Astrocyte of the cerebellum (primary cell): ENCODE measurements at regions not wholly inside any gene's neighbourhood (a gene's known extent, or its start where the extent isn't known, plus 50 kb on each side); places are given as distances from the start of the nearest gene placed in this dataset.

Experiments used
- DNase-seq: peaks from one replicate; pipeline ENCODE4 v3.0.0-alpha.2; 2011; ENCODE audit warnings: low read depth
- H3K4me3 ChIP-seq: 2 replicates; pipeline ENCODE4 v1.5.1; 2011; ENCODE audit warnings: mild to moderate bottlenecking, low read depth, low read length, moderate library complexity
- in situ Hi-C: cut with HindIII; loops from 2 replicates; pipeline ENCODE4 v1.10.0; 2017; ENCODE audit warnings: low sequenced_read_pairs
- TF ChIP-seq, protein P1 (sequence below): IDR thresholded peaks from 2 replicates; pipeline ENCODE4 v1.5.1; 2012; ENCODE audit warnings: low read length, low read depth, moderate library complexity, mild to moderate bottlenecking; ENCODE audit errors: missing control alignments

DNA sequence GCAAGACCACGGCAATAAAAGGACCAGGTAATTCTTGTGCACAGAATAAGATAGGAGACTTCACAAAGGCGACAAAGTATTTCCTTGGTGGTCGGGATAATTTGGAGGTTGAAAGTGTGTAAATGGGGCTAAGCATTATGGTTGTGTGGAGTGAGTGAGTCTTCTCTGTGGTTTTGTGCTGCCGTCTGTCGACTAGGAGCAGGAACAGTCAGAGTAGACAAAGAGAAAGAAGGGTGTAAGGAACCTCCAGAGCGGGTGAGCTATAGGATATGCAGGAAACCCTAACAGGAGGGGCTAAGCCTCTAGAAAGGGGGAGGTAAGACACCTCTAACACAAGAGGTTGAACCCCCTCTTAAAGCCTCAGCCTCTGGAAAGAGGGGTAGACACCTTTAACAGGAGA lies 201.6 kb downstream of the SH2D4B start:
- H3K4me3 ChIP-seq, result no peak overlapping the region
- no peak for DNase-seq
- TF ChIP-seq, protein P1, sequence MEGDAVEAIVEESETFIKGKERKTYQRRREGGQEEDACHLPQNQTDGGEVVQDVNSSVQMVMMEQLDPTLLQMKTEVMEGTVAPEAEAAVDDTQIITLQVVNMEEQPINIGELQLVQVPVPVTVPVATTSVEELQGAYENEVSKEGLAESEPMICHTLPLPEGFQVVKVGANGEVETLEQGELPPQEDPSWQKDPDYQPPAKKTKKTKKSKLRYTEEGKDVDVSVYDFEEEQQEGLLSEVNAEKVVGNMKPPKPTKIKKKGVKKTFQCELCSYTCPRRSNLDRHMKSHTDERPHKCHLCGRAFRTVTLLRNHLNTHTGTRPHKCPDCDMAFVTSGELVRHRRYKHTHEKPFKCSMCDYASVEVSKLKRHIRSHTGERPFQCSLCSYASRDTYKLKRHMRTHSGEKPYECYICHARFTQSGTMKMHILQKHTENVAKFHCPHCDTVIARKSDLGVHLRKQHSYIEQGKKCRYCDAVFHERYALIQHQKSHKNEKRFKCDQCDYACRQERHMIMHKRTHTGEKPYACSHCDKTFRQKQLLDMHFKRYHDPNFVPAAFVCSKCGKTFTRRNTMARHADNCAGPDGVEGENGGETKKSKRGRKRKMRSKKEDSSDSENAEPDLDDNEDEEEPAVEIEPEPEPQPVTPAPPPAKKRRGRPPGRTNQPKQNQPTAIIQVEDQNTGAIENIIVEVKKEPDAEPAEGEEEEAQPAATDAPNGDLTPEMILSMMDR, result no peak
- in situ Hi-C loops, result no loop called here

DNA sequence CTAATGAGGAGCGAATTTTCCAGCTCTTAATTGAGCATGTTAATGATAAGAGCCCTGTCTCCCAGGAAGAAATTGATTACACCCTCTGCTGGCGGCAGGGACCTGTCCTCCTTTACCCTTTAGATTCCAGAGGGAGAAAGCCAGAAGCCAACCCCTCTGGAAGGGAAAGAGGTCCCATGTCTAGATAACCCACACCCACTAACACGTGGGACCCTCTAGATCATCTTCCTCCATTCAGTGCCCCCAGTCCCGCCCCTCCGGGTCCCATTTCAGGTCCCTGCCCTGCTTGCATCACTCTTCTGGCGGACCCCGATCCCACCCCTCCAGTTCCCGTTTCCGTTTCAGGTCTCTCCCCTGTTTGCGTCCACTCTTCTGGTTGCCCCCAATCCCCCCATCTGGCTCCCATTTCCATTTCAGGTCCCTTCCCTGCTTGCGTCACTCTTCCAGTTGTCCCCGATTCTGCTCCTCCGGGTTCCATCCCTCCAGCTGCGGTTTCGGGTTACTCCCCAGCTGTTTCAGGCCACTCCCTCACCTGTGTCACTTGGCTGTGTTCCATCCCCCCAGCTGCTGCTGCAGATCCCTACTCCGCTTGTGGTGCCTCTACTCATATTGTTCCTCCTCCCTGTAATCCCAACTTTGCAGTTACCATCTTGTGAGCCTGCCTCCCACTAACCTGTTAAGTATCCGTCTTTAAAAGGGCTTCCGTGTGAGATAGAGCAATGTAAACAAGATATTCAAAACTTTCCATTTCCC lies 202.4 kb downstream of the SH2D4B start:
- TF ChIP-seq, protein P1, result no peak
- in situ Hi-C loops, result no loop called here
- DNase-seq, result no peak
- H3K4me3 ChIP-seq, result no peak overlapping the region

DNA sequence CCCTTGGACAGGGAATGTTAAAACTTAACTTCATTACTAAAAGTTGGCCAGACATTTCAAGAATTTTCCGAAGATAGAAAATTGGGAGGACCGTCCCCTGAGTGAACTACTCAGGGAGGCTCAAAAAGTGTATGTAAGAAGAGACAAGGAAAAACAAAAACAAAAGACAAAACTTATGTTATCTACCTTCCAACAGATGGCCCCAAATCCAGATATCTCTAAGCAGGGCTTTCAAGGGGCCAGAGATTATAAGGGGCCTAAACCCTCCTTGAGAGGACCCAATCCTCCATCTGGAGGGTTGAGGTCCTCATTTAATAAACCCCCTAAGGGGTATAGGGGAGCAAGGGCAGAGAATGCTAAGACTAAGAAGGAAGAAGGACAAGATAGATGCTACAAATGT lies 203.6 kb downstream of the SH2D4B start:
- TF ChIP-seq, protein P1, result no peak
- in situ Hi-C loops, result no loop called here
- H3K4me3 ChIP-seq, result no peak overlapping the region
- no peak for DNase-seq

DNA sequence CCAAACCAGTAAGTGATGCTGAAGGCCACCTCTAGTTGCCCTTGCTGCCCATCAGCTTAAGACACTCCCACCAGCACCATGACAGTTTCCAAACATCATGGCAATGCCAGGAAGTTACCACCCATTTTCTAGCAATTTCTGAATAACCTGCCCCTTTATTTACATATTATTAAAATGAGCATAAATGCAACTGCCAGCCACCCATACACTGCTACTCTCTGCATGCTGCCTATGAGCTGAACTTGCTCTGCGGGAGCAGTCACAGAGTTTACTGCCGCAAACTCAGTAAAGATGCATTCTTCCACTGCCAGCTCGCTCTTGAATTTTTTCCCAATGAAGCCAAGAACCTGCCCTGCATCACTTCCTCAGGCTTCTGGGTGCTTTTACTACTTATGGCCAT lies 212.6 kb downstream of the SH2D4B start:
- DNase-seq, result no peak
- in situ Hi-C loops, result no loop called here
- TF ChIP-seq, protein P1, result no peak
- no peak overlapping the region for H3K4me3 ChIP-seq

DNA sequence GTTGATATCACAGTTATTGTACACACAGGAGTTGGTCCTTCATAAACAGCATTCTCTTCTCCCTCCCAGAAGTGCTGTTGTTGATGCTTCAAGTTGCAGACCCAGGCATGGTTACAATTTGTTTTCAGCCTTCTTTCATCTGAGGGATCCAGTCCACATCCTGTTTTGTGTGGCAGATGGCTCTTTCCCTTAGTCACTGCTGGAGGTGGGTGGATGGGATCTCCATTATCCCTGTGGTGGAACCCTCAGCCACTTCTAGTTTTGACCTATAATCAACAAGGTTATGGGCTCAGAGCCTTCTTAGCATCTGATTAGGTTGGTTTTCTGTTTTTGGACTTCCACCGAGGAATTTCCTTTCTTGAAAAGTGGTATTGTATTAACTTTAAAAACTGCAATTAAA lies 214.2 kb downstream of the SH2D4B start:
- in situ Hi-C loops, result no loop called here
- H3K4me3 ChIP-seq, result no peak overlapping the region
- DNase-seq, result no peak
- TF ChIP-seq, protein P1, result no peak

DNA sequence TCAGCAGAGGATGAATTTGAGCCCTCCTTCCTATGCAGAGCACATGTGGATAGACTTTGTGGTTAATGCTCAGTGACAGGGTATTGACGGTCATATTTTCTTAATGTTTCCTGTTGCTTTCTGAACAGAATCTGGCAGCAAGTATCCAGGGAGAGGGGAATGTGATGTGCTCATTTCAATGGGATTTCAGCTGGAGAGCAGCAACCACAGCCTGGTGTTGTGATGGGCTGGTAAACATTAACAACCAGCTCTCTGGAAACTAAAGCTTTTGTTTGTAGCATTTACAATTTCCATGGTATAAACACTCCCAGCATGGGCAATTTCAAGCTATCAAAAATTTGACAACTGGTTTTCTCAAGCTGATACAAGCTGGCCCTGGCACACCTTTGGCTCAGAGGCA lies 215.9 kb downstream of the SH2D4B start:
- TF ChIP-seq, protein P1, result no peak
- H3K4me3 ChIP-seq, result no peak overlapping the region
- in situ Hi-C loops, result no loop called here
- no peak for DNase-seq
